ENCODE measurements at regions not wholly inside any gene's neighbourhood (a gene's known extent, or its start where the extent isn't known, plus 50 kb on each side); places are given as distances from the start of the nearest gene placed in this dataset.

DNA sequence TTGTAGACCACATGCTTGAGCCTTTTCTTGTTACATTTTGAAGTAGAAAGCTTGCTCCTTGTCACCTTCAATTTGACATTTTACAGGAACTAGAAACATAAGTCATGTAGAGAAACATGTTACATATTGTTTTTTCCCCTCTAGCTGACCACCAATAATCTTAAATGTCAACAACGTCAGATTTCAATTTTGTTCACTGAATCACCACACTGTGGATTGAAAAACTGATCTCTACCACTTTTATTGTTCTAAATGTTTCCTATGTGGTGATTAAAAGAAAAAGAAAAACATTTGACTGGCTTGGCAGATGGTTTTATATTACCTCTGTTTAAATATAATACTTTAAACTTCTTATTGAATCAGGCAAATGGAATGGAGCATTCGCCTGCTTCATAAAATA, 87.7 kb downstream of the DSEL start:
- intact Hi-C loops (cut with micrococcal nuclease), result no loop called here
- BruUV-seq (replicated peaks), result no TSS peak
- Histone ChIP-seq H3K79me2 (ENCODE audit: insufficient read depth, low read length) (no peaks in the 10 kb centered on the region), H3K36me3 (ENCODE audit: control insufficient read depth in 1 of 2, insufficient read depth in 2 of 2, low read length in 2 of 2) (no peaks in the 10 kb centered on the region), H3K27me3 (ENCODE audit: insufficient read depth, low read length) (no peaks in the 10 kb centered on the region), H3K4me1 (ENCODE audit: control insufficient read depth in 1 of 2, insufficient read depth in 2 of 2, low read length in 2 of 2) (no peaks in the 10 kb centered on the region), H3K9me2 (ENCODE audit: insufficient read depth) (no peaks in the 10 kb centered on the region), H3K4me3 (replicated peaks in 1 of 2; ENCODE audit: low read depth in 1 of 2, low read length in 2 of 2) (no peak overlapping the region), H3K4me2 (ENCODE audit: low read length) (no peak overlapping the region), H2AFZ (ENCODE audit: low read depth, low read length, poor library complexity, severe bottlenecking) (no peak overlapping the region), H3K9me3 (ENCODE audit: control insufficient read depth in 1 of 2, insufficient read depth in 1 of 2, low read depth in 1 of 2, low read length in 2 of 2) (peaks cover 6 to 24% of the 10 kb centered on the region in 2 experiments; a peak in 2 of 4 replicates), H3K9ac (ENCODE audit: low read length) (no peak overlapping the region), H3K27ac (ENCODE audit: low read depth, low read length) (no peak overlapping the region), H4K20me1 (ENCODE audit: insufficient read depth) (no peaks in the 10 kb centered on the region)
- no peak for TF ChIP-seq CBX3 (IDR thresholded peaks at IDR 0.05; ENCODE audit: low read depth)
- TF ChIP-seq EZH2phosphoT487 (IDR thresholded peaks at IDR 0.05; ENCODE audit: borderline replicate concordance), result no peak
- TF ChIP-seq, protein P1, sequence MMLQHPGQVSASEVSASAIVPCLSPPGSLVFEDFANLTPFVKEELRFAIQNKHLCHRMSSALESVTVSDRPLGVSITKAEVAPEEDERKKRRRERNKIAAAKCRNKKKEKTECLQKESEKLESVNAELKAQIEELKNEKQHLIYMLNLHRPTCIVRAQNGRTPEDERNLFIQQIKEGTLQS (IDR thresholded peaks at IDR 0.05), result no peak
- TF ChIP-seq EZH2 (IDR thresholded peaks at IDR 0.05), result no peak
- no peak for TF ChIP-seq POLR2A (IDR thresholded peaks at IDR 0.05; ENCODE audit: borderline replicate concordance, extremely low read depth, insufficient read depth, insufficient read length)
- TF ChIP-seq ELF1 (IDR thresholded peaks at IDR 0.05; ENCODE audit: borderline replicate concordance, low read depth), result no peak
- TF ChIP-seq POLR2AphosphoS5 (IDR thresholded peaks at IDR 0.05; ENCODE audit: low read depth, low read length), result no peak
- no peak for TF ChIP-seq SP1 (IDR thresholded peaks at IDR 0.05; ENCODE audit: low read depth)
- TF ChIP-seq, protein P2, sequence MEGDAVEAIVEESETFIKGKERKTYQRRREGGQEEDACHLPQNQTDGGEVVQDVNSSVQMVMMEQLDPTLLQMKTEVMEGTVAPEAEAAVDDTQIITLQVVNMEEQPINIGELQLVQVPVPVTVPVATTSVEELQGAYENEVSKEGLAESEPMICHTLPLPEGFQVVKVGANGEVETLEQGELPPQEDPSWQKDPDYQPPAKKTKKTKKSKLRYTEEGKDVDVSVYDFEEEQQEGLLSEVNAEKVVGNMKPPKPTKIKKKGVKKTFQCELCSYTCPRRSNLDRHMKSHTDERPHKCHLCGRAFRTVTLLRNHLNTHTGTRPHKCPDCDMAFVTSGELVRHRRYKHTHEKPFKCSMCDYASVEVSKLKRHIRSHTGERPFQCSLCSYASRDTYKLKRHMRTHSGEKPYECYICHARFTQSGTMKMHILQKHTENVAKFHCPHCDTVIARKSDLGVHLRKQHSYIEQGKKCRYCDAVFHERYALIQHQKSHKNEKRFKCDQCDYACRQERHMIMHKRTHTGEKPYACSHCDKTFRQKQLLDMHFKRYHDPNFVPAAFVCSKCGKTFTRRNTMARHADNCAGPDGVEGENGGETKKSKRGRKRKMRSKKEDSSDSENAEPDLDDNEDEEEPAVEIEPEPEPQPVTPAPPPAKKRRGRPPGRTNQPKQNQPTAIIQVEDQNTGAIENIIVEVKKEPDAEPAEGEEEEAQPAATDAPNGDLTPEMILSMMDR (IDR thresholded peaks at IDR 0.05 in 2 of 3, conservative IDR thresholded peaks at IDR 0.05 in 1 of 3; ENCODE audit: borderline replicate concordance in 1 of 3, insufficient read depth in 1 of 3, low read depth in 2 of 3, low read length in 2 of 3), result no peak
- ATAC-seq, result no peak
- CTCF ChIA-PET, result no interaction called here
- RAD21 ChIA-PET (ENCODE audit: low non-redundant PET in 1 of 2, low total read pairs in 2 of 2, uncharacterized antibody in 2 of 2, unreplicated experiment in 2 of 2), result no interaction called here
- POLR2A ChIA-PET, result no interaction called here
- no peak for DNase-seq (ENCODE audit: low read depth, low spot score)

DNA sequence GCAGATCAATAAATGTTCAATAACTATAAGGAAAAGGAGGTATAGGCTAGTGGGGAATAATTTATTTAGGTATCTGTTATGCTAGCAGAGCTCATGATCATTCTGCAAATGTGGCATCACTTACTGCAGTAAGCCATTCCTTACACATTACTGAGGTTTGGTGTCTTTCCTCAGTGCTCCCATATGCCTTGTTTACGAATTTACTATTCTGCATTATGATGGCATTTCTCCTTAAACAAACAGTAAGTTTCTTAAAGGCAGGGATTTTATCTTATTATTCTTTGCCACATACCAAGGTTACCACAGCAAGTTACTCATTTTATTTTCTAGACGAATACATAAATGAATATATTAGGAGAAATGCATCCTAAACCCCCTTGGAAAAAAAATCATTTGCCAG, 88.4 kb downstream of the DSEL start:
- no peaks in the 10 kb centered on the region for H3K9me2 ChIP-seq (ENCODE audit: insufficient read depth)
- ATAC-seq (no peak), DNase-seq (ENCODE audit: low read depth, low spot score) (no peak)
- H3K79me2 ChIP-seq (ENCODE audit: insufficient read depth, low read length), result no peaks in the 10 kb centered on the region
- H3K27ac ChIP-seq (ENCODE audit: low read depth, low read length), result no peak overlapping the region
- H3K9me3 ChIP-seq (ENCODE audit: control insufficient read depth in 1 of 2, insufficient read depth in 1 of 2, low read depth in 1 of 2, low read length in 2 of 2), result peaks cover 5 to 24% of the 10 kb centered on the region in 2 experiments; a peak in 2 of 4 replicates
- no peaks in the 10 kb centered on the region for H3K4me1 ChIP-seq (ENCODE audit: control insufficient read depth in 1 of 2, insufficient read depth in 2 of 2, low read length in 2 of 2)
- no peak overlapping the region for H2AFZ ChIP-seq (ENCODE audit: low read depth, low read length, poor library complexity, severe bottlenecking)
- no peaks in the 10 kb centered on the region for H4K20me1 ChIP-seq (ENCODE audit: insufficient read depth)
- no peak overlapping the region for H3K4me3 ChIP-seq (replicated peaks in 1 of 2; ENCODE audit: low read depth in 1 of 2, low read length in 2 of 2)
- BruUV-seq (replicated peaks), result no TSS peak
- no peaks in the 10 kb centered on the region for H3K36me3 ChIP-seq (ENCODE audit: control insufficient read depth in 1 of 2, insufficient read depth in 2 of 2, low read length in 2 of 2)
- POLR2A ChIA-PET, result no interaction called here
- RAD21 ChIA-PET (ENCODE audit: low non-redundant PET in 1 of 2, low total read pairs in 2 of 2, uncharacterized antibody in 2 of 2, unreplicated experiment in 2 of 2), result no interaction called here
- H3K9ac ChIP-seq (ENCODE audit: low read length), result no peak overlapping the region
- H3K4me2 ChIP-seq (ENCODE audit: low read length), result no peak overlapping the region
- no peaks in the 10 kb centered on the region for H3K27me3 ChIP-seq (ENCODE audit: insufficient read depth, low read length)
- CTCF ChIA-PET, result no interaction called here
- no peak for TF ChIP-seq ELF1 (IDR thresholded peaks at IDR 0.05; ENCODE audit: borderline replicate concordance, low read depth)
- no peak for TF ChIP-seq POLR2AphosphoS5 (IDR thresholded peaks at IDR 0.05; ENCODE audit: low read depth, low read length)
- TF ChIP-seq POLR2A (IDR thresholded peaks at IDR 0.05; ENCODE audit: borderline replicate concordance, extremely low read depth, insufficient read depth, insufficient read length), result no peak
- TF ChIP-seq EGR1 (IDR thresholded peaks at IDR 0.05; ENCODE audit: low read depth), result no peak
- TF ChIP-seq EZH2phosphoT487 (IDR thresholded peaks at IDR 0.05; ENCODE audit: borderline replicate concordance), result no peak
- TF ChIP-seq JUND (IDR thresholded peaks at IDR 0.05), result no peak
- TF ChIP-seq YY1 (IDR thresholded peaks at IDR 0.05; ENCODE audit: extremely low read depth, insufficient replicate concordance, low read depth, low read length), result no peak
- no peak for TF ChIP-seq TCF7L2 (IDR thresholded peaks at IDR 0.05; ENCODE audit: borderline replicate concordance, extremely low read depth, insufficient read depth, insufficient read length)
- TF ChIP-seq, protein P3, sequence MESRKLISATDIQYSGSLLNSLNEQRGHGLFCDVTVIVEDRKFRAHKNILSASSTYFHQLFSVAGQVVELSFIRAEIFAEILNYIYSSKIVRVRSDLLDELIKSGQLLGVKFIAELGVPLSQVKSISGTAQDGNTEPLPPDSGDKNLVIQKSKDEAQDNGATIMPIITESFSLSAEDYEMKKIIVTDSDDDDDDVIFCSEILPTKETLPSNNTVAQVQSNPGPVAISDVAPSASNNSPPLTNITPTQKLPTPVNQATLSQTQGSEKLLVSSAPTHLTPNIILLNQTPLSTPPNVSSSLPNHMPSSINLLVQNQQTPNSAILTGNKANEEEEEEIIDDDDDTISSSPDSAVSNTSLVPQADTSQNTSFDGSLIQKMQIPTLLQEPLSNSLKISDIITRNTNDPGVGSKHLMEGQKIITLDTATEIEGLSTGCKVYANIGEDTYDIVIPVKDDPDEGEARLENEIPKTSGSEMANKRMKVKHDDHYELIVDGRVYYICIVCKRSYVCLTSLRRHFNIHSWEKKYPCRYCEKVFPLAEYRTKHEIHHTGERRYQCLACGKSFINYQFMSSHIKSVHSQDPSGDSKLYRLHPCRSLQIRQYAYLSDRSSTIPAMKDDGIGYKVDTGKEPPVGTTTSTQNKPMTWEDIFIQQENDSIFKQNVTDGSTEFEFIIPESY (IDR thresholded peaks at IDR 0.05; ENCODE audit: extremely low read depth, insufficient replicate concordance, low read length), result no peak
- no peak for TF ChIP-seq RAD21 (IDR thresholded peaks at IDR 0.05; ENCODE audit: low read depth)
- intact Hi-C loops (cut with micrococcal nuclease), result no loop called here

Measured in HCT116 (cell line).